ENCODE measurements at regions not wholly inside any gene's neighbourhood (a gene's known extent, or its start where the extent isn't known, plus 50 kb on each side); places are given as distances from the start of the nearest gene placed in this dataset.

DNA sequence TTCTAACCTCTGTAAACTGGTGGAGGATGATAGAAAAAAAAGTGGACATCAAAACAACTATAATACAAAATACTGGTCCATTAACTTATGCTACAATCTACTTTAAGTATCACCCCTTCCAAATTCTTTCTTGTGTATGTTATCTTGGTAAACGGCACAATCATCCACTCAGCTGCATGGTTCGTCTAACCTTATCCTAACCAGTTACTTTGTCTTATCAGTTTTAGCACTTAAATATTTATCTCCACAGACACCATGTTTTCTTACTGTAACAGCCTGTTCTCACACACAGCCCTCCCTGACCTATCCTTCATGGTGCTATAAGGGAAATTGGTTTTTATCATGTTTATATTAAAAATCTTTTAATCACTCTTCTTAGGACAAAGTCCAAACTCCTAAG is 157.2 kb downstream of the PTGER3 start:
- DNase-seq (ENCODE audit: low read depth in 2 of 2), result no peak

DNA sequence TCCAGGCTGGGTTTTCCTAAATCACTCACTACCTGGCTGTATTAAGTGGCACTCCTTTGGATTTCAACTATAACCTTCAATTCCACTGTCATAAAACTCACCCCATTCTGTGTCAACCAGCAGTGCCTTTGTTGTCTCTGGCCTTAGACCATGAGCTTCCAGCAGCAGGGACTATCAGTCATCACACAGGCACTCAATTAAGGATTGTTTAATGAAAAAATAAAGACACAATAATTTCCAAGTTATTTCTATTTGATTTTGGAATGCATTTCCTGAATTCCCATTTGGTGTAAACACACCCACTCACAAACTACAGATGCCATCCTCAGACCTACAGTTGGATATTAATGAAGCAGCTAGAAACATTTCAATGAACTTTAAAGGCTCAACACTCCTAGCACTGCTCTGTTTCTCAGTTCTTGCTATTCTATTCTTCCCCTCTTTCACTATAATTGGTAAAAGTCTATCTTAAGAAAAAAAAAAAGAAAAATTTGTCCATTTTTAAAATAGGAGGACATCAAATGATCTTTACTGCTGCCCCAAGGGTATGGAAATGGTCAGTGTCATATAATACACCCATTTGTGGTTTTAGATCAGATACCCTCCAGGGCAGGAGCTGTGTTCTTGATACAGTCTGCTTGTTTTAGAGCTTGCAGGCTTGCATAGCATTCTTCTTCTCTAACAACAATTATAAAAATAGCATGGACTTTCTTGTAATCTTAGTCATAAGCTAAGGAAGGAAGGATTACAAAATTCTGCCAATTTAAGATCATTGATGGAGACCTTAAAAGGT is 156.4 kb downstream of the PTGER3 start:
- DNase-seq (ENCODE audit: low read depth in 2 of 2), result no peak

DNA sequence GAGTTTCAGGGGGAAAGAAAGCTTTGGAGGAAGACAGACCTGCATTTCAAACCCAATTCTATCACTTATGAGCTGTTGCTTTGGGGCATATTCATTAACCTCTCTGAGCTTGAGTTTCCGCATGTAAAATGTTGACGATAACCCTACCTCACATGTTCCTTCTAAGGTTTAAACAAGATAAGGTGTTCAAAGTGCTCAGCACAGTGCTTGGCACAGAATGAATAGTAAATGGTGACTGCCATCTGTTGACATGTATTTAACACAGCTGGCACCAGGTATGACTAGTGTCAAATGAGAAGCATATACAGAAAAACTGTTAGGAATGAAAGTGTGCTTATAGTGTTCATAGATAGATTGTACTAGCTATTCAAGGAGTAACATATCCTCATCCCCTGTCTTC is 155.5 kb downstream of the PTGER3 start:
- DNase-seq (ENCODE audit: low read depth in 2 of 2), result no peak

DNA sequence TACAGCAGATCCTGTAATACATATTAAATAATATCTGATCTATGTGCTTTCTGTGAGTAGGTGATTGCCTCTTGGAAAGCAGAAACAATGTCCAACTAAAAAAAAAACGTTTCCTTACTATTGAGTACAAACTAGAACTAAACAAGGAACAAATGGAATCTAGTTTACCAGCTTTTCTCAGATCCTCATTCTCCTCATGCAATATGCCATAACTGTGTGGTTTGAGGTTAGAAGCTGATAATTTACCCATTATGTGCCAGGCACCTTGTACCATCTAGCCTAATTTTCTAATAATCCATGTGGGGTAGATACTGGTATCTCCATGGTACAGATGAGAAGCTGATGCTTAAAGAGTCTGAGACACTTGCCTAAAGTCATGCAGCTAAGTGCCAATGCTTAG is 154.7 kb downstream of the PTGER3 start:
- DNase-seq (ENCODE audit: low read depth in 2 of 2), result no peak

DNA sequence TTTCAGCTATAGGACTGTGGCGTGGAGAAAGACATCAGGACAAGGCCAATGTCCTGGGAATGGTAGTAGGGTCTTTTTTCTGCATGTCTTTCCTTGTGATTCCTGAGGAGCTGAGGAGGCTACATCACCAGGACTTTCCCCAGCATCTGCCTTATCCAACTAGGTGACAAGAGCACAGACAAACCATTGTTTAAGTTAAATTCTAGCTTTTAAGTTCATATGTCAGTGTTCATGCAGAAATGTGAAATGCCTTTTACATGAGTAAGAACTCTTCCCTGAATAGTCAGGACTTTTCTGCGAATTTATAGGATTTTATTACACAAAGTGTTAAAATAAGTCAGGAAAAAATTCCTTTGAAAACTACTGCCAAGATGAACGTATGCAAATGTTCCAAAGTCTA is 154.2 kb downstream of the PTGER3 start:
- no peak for DNase-seq (ENCODE audit: low read depth in 2 of 2)

DNA sequence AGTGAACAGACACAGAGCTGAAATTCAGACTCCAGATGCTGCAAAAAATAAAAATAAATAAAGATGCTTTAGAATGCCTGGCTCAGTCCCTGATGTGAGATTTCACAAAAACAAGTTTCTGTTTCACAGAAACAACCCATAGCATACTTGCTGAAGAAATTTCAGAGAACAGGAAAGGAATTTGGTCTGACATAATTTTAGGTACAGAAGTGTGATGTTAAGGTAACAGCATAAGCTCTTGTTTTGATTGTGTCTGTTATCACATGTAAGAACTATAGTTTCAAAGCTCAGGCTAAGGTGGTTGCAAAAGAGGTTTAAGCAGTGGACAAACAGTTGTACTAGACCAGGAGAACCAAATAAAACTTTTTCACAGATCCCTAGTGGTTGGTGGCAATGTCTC is 152.1 kb downstream of the PTGER3 start:
- no peak for DNase-seq (ENCODE audit: low read depth in 2 of 2)

DNA sequence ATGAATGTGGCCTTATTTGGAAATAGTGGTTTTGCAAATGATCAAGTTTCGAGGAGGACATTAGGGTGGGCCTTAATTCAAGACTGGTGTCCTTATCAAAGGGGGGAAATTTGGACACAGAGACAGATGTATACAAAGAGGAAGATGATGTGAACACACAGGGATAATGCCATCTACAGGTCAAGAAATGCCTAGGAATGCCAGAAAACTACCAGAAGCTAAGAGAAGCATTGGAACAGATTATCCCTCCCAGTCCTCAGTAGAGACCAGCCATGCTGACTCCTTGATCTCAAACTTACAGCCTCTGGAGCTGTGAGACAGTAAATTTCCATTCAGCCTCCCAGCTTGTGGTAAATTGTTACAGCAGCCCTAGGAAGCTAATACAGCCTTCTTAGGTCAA is 151.4 kb downstream of the PTGER3 start:
- DNase-seq (ENCODE audit: low read depth in 2 of 2), result no peak

DNA sequence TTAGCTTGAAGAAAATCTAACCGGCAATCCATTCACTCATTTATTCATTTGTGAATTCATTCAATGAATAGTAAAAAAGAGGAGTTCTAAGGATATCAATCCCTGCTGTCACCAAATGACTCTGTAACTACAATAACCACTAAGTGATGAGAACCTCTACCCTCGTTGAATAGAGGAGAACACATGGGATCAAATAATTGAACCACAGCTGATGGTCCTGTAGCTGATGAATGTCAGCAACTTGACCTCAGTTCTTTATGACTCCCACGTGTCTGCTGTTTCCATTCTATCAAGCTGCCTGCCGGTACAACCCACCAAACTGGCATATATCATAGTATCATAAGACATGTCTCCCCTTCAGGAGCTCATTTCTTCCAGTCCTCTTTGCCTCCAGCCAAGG is 150.3 kb downstream of the PTGER3 start:
- DNase-seq (ENCODE audit: low read depth in 2 of 2), result no peak

DNA sequence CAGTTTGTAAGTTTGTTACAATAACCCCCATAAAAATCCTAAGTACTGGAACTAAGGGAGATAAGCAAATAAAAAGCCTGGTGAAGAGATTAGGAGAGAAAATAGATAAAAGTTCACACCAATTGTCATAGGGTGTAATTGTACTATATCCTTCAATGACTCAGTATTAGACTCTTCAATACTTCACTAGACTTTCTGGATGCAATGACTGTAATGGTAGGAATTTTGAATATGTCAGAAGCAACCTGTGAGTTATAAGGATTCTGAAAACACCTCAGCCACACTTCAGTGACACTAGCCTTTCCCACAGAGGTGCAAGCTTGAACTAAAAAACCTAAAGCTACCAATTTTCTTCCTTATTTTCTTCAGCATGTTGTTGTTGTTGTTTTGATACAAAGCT is 147.9 kb downstream of the PTGER3 start:
- no peak for DNase-seq (ENCODE audit: low read depth in 2 of 2)

DNA sequence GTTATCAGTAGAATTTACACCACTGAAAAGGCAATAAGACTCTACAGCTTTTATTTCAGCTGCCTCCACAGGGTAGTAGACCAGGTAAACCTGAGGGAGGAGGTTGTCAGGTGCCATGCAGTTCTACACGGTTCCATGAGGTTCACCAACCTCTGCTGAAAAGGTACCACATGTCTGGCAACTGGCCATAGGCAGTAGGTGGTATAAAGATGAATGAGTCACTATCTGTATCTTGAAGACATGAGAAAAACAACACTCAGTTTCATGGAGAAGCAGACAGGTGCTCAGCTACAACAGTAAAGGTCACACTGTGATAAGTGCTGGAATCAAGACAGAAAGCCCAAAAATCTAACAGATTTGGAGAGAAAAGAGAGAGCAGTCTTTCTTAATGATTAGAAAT is 145.4 kb downstream of the PTGER3 start:
- DNase-seq (ENCODE audit: low read depth in 2 of 2), result no peak

DNA sequence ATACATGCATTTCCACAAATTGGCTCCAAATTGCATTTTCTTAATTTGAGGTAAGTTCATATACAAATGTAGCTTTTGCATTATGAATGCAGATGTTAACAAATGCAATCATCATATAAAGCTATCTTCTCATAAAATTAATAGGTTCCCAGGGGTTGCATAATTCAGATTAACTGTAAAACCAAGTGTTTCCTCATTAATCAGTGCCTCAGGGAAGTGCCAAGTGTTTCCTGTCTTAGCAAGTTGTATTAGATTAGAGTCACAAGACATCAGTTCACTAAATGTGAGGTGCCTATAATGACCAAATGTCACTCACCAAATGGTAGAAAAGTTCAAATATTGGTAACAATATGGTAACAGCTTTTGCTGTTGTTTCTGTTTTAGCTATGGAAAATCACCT is 140.8 kb downstream of the PTGER3 start:
- no peak for DNase-seq (ENCODE audit: low read depth in 2 of 2)

DNA sequence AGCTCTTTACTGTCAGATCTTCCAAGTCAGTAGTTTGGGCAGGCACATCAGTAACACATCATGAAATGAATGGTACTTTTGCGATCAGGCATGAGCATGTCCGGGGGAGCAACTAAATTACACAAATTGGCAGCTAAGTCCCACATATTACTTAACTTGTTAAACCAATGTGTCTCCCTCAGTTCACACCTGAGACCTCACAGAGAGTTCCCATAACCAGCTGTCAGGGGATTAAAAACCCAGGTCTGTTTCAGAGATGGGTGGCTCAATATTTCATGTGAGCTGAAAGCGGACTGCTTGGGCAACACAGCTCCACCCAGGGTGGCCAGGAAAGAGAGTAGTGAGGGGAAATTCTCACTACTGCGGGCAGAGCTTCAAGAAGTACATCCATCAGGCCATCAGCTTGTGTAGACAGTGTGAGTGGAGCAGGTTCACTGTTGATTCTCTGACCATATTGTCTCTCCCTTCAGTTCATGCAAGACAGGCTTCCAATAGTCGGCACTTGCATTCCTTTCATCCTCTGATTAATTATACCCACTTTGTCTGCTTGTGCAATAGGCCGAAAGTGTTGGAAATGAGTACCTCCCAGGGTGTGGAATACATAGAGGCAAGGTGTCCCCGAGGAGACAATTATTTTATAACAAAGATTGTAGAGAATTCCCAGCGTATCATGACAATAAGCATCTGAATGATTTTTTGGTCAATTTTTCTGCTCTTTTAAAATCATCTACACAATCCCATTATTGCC is 139.9 kb downstream of the PTGER3 start:
- no peak for DNase-seq (ENCODE audit: low read depth in 2 of 2)

DNA sequence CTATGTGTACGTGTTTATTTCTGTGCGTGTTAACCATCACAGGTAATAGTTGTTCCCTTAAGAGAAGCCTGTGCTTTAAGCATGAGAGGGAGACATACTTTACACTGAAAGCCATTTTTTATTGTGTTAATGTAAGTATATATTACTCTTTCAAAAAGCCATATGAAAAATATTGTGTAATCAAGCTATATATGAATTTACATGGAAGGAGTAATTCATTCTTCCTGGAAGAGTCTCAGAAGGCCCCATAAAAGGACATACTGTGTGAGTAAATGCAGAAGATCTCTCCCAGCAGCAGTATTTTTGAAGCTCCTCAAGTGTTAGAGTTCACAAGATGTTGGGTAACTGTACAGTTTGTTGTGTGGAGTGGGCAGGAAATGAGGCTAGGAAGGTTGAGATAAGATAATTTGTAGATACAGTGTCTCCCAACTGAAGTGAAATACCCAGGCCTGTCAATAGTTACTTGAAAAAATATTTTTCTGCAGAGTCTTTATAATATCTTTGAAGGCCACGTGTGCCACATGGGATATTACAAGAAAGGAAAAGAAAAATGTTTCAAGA is 138.3 kb downstream of the PTGER3 start:
- DNase-seq (ENCODE audit: low read depth in 2 of 2), result no peak

DNA sequence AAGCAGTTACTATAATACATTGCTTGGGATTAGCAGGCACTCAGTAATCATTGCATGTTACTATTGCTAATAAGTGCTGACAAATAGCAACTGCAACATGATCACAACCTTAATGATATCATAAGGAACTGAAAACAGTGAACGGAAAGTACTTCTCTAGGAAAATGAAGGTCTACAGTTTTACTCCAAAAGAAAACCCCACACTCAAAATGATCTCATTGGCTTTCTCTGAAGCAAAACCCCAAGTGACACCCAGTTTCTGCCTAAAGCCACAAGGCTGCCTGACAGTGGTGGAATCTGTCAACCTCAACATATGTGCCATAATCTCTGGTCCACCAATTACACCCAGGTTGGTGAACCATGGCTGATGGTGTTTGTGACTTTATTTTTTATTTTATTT is 137.6 kb downstream of the PTGER3 start:
- no peak for DNase-seq (ENCODE audit: low read depth in 2 of 2)

DNA sequence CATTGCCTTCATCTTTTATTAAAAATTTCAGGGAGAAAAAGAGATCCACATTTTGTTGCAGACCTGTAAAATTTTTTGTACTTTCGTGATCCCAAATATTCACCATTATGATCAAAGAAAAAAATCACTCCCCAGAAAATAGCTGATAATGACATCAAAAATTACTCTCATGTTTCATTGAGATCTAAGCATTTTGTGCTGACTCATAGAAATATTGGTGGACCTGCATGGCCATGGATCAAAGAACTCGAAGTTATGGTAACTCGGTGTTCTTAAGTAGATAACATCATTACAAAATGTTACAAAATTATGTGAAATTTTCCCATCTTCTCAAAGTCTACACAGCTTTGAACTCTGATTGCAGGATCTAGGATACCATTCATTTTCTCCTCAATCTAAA is 135.8 kb downstream of the PTGER3 start:
- no peak for DNase-seq (ENCODE audit: low read depth in 2 of 2)

DNA sequence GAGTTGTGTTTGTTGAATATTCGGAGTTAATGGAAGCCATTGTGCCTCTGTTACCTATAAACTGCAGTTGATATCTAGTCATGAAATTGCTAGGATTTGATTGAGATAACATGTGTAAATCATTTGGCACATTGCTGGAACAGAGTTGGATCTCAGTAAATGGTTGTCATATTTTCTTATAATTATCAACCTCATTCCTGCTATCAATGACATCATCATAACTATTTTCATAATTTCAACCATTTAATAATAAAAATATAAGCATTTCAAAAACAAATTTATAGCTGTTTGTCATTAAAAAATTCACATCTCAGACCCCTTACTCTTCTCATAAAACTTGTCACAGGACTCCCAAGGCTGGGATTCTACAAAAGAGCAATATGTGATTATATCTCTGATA is 133.4 kb downstream of the PTGER3 start:
- no peak for DNase-seq (ENCODE audit: low read depth in 2 of 2)

DNA sequence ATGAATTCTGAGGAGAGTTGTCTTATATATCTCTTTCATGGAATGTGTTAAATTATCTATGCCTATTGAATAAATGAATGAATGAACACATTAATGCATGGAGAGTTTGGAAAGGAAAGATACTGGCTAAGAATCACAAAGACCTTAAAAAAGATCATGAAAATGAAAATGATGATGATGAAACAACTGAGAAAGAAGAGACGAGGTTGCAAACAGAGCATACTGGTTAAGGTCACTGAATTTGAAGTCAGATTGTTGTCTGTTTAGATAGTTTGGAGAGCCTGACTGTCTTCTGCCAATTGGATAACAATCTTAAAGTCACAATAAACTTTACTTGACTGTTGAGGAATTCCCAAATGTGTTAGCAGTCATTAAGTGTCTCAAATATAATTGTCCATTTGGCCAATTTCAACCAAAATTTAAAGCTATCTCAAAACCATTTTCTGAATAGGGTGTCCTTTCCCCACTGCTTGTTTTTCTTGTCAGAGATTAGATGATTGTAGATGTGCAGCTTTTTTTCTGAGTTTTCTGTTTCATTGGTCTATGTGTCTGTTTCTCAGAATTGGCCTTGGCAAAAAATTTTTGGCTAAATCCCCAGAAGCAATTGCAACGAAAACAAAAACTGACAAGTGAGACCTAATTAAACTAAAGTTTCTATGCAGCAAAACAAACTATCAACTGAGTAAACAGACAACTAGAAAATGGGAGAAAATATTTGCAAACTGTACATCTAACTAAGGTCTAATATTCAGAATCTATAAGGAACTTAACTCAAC is 132.2 kb downstream of the PTGER3 start:
- no peak for DNase-seq (ENCODE audit: low read depth in 2 of 2)

DNA sequence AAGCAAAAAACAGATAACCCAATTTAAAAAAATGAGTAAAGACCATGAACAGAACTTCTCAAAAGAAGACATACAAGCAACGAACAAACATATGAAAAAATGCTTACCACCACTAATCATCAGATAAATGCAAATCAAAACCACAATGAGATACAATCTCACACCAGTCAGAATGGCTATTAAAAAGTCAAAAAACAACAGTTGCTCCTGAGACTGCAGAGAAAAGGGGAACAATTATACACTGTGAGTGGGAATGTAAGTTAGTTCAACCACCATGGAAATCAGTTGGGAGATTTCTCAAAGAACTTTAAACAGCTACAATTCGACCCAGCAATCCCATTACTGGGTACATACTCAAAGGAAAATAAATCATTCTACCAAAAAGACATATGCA is 131.6 kb downstream of the PTGER3 start:
- DNase-seq (ENCODE audit: low read depth in 2 of 2), result no peak

DNA sequence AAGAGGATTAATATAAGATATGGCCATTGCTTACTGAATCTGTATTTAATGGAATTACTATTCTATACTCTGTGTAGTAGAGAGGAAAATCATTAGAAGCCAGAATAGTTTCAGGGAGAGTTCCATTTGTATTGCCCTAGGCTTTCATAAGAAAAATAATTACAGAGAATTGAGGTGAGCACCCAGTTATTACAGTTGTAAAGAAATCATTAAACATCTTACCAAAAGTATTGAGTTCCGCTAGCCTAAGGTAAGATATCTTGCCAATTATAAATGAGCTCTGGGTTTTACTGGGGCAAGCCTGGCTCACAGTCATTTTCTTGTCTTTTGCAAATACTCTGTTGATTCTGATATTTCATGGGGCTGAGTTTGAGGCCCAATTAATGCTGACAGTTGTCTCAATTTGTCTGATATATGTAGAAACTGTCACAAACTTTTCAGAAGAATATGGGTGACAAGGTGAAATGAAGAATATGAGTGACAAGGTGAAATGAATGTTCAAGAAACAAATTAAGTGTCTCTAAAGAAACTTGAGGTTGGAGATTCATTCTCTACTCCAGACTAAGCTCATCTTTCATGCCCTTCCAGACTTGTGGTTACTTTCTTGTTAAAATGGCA is 127.8 kb downstream of the PTGER3 start:
- DNase-seq (ENCODE audit: low read depth in 2 of 2), result no peak
